GM23338 (cell line): ENCODE measurements at regions not wholly inside any gene's neighbourhood (a gene's known extent, or its start where the extent isn't known, plus 50 kb on each side); places are given as distances from the start of the nearest gene placed in this dataset.

Source experiments
- CREB1 ChIP-seq: fragments of 250-450 bp; sonication (Bioruptor Pico); IDR thresholded peaks from 2 replicates; pipeline ENCODE4 v1.5.0; 2020; ENCODE audit warnings: low read depth, mild to moderate bottlenecking, moderate library complexity
- CTCF ChIP-seq, 2 experiments: fragments of 200-600 bp in 1 of 2; sonication (generic) in 1 of 2; conservative IDR thresholded peaks; 2 replicates each; pipeline versions ENCODE4 v1.5.1 to v1.6.1; 2016 to 2017; ENCODE audit warnings: antibody characterized with exemption in 2 of 2, low read depth in 2 of 2, mild to moderate bottlenecking in 2 of 2, moderate library complexity in 1 of 2
- EZH2 ChIP-seq: fragments of 200-600 bp; sonication (generic); IDR thresholded peaks from one replicate; pipeline ENCODE4 v1.8.0; 2017; ENCODE audit warnings: antibody characterized with exemption, mild to moderate bottlenecking, low read depth; ENCODE audit not compliant: unreplicated experiment
- EZH2phosphoT487 ChIP-seq: fragments of 200-600 bp; sonication (generic); IDR thresholded peaks from one replicate; pipeline ENCODE4 v1.8.1; 2018; ENCODE audit warnings: antibody characterized with exemption; ENCODE audit not compliant: unreplicated experiment
- POLR2AphosphoS5 ChIP-seq: IDR thresholded peaks from 2 replicates; pipeline ENCODE4 v1.6.1; 2016; ENCODE audit warnings: antibody characterized with exemption, low read depth
- ZNF114 ChIP-seq: fragments of 250-450 bp; sonication (Bioruptor Pico); IDR thresholded peaks from 2 replicates; pipeline ENCODE4 v1.5.0; 2020; ENCODE audit warnings: mild to moderate bottlenecking, moderate library complexity
- TF ChIP-seq, protein P1 (sequence below): IDR thresholded peaks from one replicate; pipeline ENCODE4 v1.6.1; 2018; ENCODE audit warnings: antibody characterized with exemption; ENCODE audit not compliant: unreplicated experiment
- TF ChIP-seq, protein P2 (sequence below): IDR thresholded peaks from 2 replicates; pipeline ENCODE4 v1.6.1; 2016; ENCODE audit warnings: antibody characterized with exemption

DNA sequence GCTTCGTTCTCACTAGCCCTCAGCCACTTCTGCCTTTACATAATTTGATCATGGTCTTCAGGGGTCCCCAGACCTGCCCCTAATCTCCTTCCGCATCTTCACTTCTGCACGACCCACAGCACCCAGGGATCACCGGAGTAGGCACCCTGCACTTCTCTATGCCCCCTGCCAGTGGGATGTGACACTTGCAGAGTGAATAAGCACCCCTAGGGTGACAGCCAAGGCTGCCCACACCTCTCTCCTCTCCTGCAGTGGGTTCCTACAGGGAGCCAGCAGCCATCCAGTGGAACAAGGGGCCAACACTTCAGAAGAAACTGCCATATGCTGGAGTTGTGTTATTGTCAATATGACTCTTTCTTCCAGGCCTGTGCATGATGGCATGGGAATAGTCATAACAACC is 58.0 kb upstream of the CTPS1 start:
- TF ChIP-seq CTCF (conservative IDR thresholded peaks at IDR 0.05; ENCODE audit: low read depth in 2 of 2): no peak
- TF ChIP-seq POLR2AphosphoS5: no peak
- TF ChIP-seq EZH2: no peak
- no peak for TF ChIP-seq ZNF114 (CRISPR knock-in tag)
- no peak for TF ChIP-seq EZH2phosphoT487
- TF ChIP-seq, protein P1, sequence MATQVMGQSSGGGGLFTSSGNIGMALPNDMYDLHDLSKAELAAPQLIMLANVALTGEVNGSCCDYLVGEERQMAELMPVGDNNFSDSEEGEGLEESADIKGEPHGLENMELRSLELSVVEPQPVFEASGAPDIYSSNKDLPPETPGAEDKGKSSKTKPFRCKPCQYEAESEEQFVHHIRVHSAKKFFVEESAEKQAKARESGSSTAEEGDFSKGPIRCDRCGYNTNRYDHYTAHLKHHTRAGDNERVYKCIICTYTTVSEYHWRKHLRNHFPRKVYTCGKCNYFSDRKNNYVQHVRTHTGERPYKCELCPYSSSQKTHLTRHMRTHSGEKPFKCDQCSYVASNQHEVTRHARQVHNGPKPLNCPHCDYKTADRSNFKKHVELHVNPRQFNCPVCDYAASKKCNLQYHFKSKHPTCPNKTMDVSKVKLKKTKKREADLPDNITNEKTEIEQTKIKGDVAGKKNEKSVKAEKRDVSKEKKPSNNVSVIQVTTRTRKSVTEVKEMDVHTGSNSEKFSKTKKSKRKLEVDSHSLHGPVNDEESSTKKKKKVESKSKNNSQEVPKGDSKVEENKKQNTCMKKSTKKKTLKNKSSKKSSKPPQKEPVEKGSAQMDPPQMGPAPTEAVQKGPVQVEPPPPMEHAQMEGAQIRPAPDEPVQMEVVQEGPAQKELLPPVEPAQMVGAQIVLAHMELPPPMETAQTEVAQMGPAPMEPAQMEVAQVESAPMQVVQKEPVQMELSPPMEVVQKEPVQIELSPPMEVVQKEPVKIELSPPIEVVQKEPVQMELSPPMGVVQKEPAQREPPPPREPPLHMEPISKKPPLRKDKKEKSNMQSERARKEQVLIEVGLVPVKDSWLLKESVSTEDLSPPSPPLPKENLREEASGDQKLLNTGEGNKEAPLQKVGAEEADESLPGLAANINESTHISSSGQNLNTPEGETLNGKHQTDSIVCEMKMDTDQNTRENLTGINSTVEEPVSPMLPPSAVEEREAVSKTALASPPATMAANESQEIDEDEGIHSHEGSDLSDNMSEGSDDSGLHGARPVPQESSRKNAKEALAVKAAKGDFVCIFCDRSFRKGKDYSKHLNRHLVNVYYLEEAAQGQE: no peak
- no peak for TF ChIP-seq CREB1 (CRISPR knock-in tag)
- TF ChIP-seq, protein P2, sequence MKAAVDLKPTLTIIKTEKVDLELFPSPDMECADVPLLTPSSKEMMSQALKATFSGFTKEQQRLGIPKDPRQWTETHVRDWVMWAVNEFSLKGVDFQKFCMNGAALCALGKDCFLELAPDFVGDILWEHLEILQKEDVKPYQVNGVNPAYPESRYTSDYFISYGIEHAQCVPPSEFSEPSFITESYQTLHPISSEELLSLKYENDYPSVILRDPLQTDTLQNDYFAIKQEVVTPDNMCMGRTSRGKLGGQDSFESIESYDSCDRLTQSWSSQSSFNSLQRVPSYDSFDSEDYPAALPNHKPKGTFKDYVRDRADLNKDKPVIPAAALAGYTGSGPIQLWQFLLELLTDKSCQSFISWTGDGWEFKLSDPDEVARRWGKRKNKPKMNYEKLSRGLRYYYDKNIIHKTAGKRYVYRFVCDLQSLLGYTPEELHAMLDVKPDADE: no peak
